WTC11 (cell line): ENCODE measurements at regions not wholly inside any gene's neighbourhood (a gene's known extent, or its start where the extent isn't known, plus 50 kb on each side); places are given as distances from the start of the nearest gene placed in this dataset.

Source experiments
- ATF1 ChIP-seq: sonication (generic); formaldehyde crosslinking; IDR thresholded peaks from 2 replicates; pipeline ENCODE4 v1.8.1; 2023; ENCODE audit warnings: mild to moderate bottlenecking, moderate library complexity, missing genetic modification reagents
- CREB1 ChIP-seq: sonication (generic); formaldehyde crosslinking; IDR thresholded peaks from 2 replicates; pipeline ENCODE4 v1.8.0; 2023; ENCODE audit warnings: mild to moderate bottlenecking, missing genetic modification reagents
- ESRRA ChIP-seq: sonication (generic); formaldehyde crosslinking; IDR thresholded peaks from 2 replicates; pipeline ENCODE4 v1.8.1; 2022; ENCODE audit warnings: mild to moderate bottlenecking, missing genetic modification reagents, borderline replicate concordance
- FOXK1 ChIP-seq: sonication (generic); formaldehyde crosslinking; IDR thresholded peaks from 2 replicates; pipeline ENCODE4 v1.8.0; 2022; ENCODE audit warnings: mild to moderate bottlenecking, moderate library complexity, missing genetic modification reagents
- NR1H2 ChIP-seq: sonication (generic); formaldehyde crosslinking; IDR thresholded peaks from 2 replicates; pipeline ENCODE4 v1.9.0; 2021; ENCODE audit warnings: mild to moderate bottlenecking, moderate library complexity, missing genetic modification reagents
- SMAD4 ChIP-seq: sonication (generic); formaldehyde crosslinking; IDR thresholded peaks from 2 replicates; pipeline ENCODE4 v1.8.0; 2022; ENCODE audit warnings: mild to moderate bottlenecking, missing genetic modification reagents
- TCF7 ChIP-seq: sonication (generic); formaldehyde crosslinking; IDR thresholded peaks from 2 replicates; pipeline ENCODE4 v1.8.0; 2022; ENCODE audit warnings: mild to moderate bottlenecking, low read depth, missing genetic modification reagents, moderate library complexity
- TEAD4 ChIP-seq: sonication (generic); formaldehyde crosslinking; IDR thresholded peaks from 2 replicates; pipeline ENCODE4 v1.8.0; 2022; ENCODE audit warnings: mild to moderate bottlenecking, missing genetic modification reagents
- ZNF219 ChIP-seq: sonication (generic); formaldehyde crosslinking; IDR thresholded peaks from 2 replicates; pipeline ENCODE4 v1.8.0; 2023; ENCODE audit warnings: missing genetic modification reagents, mild to moderate bottlenecking, borderline replicate concordance
- TF ChIP-seq, protein P1 (sequence below): sonication (generic); formaldehyde crosslinking; IDR thresholded peaks from 2 replicates; pipeline ENCODE4 v1.8.0; 2022; ENCODE audit warnings: mild to moderate bottlenecking, missing genetic modification reagents
- TF ChIP-seq, protein P2 (sequence below): sonication (generic); formaldehyde crosslinking; IDR thresholded peaks from 2 replicates; pipeline ENCODE4 v1.8.1; 2023; ENCODE audit warnings: mild to moderate bottlenecking, missing genetic modification reagents
- TF ChIP-seq, protein P3 (sequence below): fragments of 200-600 bp; IDR thresholded peaks from 2 replicates; pipeline ENCODE4 v1.8.0; 2022; ENCODE audit warnings: antibody characterized with exemption
- TF ChIP-seq, protein P4 (sequence below): sonication (generic); formaldehyde crosslinking; IDR thresholded peaks from 2 replicates; pipeline ENCODE4 v1.8.1; 2023; ENCODE audit warnings: mild to moderate bottlenecking, missing genetic modification reagents, moderate library complexity

DNA sequence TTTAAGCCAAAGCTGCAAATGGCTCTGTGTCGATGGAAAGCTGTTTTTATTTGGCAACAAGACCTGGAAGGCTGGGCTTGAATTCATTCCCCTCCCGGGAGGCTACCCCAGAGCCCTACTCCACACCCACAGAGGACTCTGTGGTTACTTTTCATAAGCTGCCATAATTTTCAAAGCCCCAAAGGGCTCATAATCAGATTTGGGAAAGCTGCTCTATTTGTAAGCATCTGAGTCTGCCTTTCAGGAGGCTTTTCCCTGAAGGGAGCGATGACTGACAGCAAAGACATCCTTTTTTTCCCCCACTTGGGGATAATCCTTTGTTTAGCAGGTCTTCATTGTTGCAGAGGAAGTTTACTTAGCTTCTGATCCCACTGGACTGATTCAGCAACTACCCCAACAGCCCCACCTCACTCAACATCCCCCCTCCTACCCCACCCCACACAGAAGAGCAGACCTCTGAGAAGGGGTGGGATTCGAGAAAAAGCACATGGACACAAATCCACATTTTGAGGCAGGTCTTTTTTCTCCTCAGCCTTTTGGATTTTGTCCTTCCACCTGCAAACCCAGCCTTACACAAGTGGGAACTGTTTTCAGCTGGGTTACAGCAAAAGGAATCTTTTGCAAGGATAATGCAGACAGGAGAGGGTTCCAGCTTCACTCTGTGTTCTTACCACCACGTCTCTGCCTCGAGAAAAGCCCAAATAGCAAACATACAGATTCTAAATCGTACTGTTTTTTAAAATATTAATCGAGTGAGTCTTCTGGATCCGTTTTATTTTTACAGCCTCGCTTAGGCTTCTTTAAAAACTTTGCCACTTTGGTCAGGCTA lies 244.4 kb upstream of the TUT7 start:
- TF ChIP-seq, protein P1, sequence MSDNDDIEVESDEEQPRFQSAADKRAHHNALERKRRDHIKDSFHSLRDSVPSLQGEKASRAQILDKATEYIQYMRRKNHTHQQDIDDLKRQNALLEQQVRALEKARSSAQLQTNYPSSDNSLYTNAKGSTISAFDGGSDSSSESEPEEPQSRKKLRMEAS, result no peak
- TF ChIP-seq, protein P2, sequence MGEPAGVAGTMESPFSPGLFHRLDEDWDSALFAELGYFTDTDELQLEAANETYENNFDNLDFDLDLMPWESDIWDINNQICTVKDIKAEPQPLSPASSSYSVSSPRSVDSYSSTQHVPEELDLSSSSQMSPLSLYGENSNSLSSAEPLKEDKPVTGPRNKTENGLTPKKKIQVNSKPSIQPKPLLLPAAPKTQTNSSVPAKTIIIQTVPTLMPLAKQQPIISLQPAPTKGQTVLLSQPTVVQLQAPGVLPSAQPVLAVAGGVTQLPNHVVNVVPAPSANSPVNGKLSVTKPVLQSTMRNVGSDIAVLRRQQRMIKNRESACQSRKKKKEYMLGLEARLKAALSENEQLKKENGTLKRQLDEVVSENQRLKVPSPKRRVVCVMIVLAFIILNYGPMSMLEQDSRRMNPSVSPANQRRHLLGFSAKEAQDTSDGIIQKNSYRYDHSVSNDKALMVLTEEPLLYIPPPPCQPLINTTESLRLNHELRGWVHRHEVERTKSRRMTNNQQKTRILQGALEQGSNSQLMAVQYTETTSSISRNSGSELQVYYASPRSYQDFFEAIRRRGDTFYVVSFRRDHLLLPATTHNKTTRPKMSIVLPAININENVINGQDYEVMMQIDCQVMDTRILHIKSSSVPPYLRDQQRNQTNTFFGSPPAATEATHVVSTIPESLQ, result no peak
- TF ChIP-seq, protein P3, sequence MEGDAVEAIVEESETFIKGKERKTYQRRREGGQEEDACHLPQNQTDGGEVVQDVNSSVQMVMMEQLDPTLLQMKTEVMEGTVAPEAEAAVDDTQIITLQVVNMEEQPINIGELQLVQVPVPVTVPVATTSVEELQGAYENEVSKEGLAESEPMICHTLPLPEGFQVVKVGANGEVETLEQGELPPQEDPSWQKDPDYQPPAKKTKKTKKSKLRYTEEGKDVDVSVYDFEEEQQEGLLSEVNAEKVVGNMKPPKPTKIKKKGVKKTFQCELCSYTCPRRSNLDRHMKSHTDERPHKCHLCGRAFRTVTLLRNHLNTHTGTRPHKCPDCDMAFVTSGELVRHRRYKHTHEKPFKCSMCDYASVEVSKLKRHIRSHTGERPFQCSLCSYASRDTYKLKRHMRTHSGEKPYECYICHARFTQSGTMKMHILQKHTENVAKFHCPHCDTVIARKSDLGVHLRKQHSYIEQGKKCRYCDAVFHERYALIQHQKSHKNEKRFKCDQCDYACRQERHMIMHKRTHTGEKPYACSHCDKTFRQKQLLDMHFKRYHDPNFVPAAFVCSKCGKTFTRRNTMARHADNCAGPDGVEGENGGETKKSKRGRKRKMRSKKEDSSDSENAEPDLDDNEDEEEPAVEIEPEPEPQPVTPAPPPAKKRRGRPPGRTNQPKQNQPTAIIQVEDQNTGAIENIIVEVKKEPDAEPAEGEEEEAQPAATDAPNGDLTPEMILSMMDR, result no peak
- no peak for TF ChIP-seq SMAD4 (CRISPR knock-in tag)
- TF ChIP-seq, protein P4, sequence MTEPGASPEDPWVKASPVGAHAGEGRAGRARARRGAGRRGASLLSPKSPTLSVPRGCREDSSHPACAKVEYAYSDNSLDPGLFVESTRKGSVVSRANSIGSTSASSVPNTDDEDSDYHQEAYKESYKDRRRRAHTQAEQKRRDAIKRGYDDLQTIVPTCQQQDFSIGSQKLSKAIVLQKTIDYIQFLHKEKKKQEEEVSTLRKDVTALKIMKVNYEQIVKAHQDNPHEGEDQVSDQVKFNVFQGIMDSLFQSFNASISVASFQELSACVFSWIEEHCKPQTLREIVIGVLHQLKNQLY (CRISPR knock-in tag), result no peak
- TF ChIP-seq TEAD4 (CRISPR knock-in tag), result no peak
- TF ChIP-seq ZNF219, result no peak
- no peak for TF ChIP-seq TCF7 (CRISPR knock-in tag)
- no peak for TF ChIP-seq NR1H2 (CRISPR knock-in tag)
- no peak for TF ChIP-seq ATF1 (CRISPR knock-in tag)
- no peak for TF ChIP-seq CREB1 (CRISPR knock-in tag)
- TF ChIP-seq FOXK1 (CRISPR knock-in tag), result no peak
- no peak for TF ChIP-seq ESRRA (CRISPR knock-in tag)
